ENCODE measurements at regions not wholly inside any gene's neighbourhood (a gene's known extent, or its start where the extent isn't known, plus 50 kb on each side); places are given as distances from the start of the nearest gene placed in this dataset.

- ATAC-seq (no peak), DNase-seq (no peak)
- Histone ChIP-seq H3K36me3 (no peaks in the 10 kb centered on the region), H3K4me3 (no peak overlapping the region), H3K4me1 (no peaks in the 10 kb centered on the region), H3K27ac (no peak overlapping the region), H3K27me3 (no peaks in the 10 kb centered on the region), H3K9me3 (peaks cover 0 to 4% (median 0%) of the 10 kb centered on the region in 12 donors)
- TF ChIP-seq, protein P1, sequence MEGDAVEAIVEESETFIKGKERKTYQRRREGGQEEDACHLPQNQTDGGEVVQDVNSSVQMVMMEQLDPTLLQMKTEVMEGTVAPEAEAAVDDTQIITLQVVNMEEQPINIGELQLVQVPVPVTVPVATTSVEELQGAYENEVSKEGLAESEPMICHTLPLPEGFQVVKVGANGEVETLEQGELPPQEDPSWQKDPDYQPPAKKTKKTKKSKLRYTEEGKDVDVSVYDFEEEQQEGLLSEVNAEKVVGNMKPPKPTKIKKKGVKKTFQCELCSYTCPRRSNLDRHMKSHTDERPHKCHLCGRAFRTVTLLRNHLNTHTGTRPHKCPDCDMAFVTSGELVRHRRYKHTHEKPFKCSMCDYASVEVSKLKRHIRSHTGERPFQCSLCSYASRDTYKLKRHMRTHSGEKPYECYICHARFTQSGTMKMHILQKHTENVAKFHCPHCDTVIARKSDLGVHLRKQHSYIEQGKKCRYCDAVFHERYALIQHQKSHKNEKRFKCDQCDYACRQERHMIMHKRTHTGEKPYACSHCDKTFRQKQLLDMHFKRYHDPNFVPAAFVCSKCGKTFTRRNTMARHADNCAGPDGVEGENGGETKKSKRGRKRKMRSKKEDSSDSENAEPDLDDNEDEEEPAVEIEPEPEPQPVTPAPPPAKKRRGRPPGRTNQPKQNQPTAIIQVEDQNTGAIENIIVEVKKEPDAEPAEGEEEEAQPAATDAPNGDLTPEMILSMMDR (IDR thresholded peaks at IDR 0.05): no peak
- no peak for TF ChIP-seq POLR2A (IDR thresholded peaks at IDR 0.05)
- 84 to 88% (median 87%) methylated on average over 3 of the region's 3 CpGs for WGBS, 4 donors
- intact Hi-C loops (cut with DNase I): no loop called here
Measured at GRCh38 chr4:176444741-176445140, 125.0 kb downstream of the SPCS3 start.

GRCh38 chr4:176448761-176449160, 129.0 kb downstream of the SPCS3 start:
- intact Hi-C loops (cut with DNase I): no loop called here
- no peak overlapping the region for H3K4me3 ChIP-seq
- DNase-seq (no peak), ATAC-seq (no peak)
- no peaks in the 10 kb centered on the region for H3K27me3 ChIP-seq
- WGBS, 4 donors: 93 to 99% (median 96%) methylated on average over 3 of the region's 3 CpGs
- H3K4me1 ChIP-seq: no peaks in the 10 kb centered on the region
- TF ChIP-seq POLR2A (IDR thresholded peaks at IDR 0.05): no peak
- TF ChIP-seq, protein P1 (IDR thresholded peaks at IDR 0.05): no peak
- peaks cover 0 to 4% (median 0%) of the 10 kb centered on the region in 12 donors for H3K9me3 ChIP-seq
- H3K27ac ChIP-seq: no peak overlapping the region
- no peaks in the 10 kb centered on the region for H3K36me3 ChIP-seq

- Histone ChIP-seq H3K4me3 (no peak overlapping the region), H3K27ac (no peak overlapping the region), H3K27me3 (no peaks in the 10 kb centered on the region), H3K9me3 (peaks cover 0 to under 1% (median 0%) of the 10 kb centered on the region in 12 donors), H3K4me1 (no peaks in the 10 kb centered on the region), H3K36me3 (no peaks in the 10 kb centered on the region)
- intact Hi-C loops (cut with DNase I): no loop called here
- WGBS, 4 donors: 84 to 86% (median 85%) methylated on average over 6 of the region's 6 CpGs
- TF ChIP-seq POLR2A (IDR thresholded peaks at IDR 0.05): no peak
- TF ChIP-seq, protein P1 (IDR thresholded peaks at IDR 0.05): no peak
- DNase-seq: no peak
- no peak for ATAC-seq
Measured at GRCh38 chr4:176451443-176451842, 131.7 kb downstream of the SPCS3 start.

GRCh38 chr4:176453079-176453478, 133.3 kb downstream of the SPCS3 start:
- TF ChIP-seq, protein P1 (IDR thresholded peaks at IDR 0.05): no peak
- TF ChIP-seq POLR2A (IDR thresholded peaks at IDR 0.05): no peak
- no peak overlapping the region for H3K4me3 ChIP-seq
- no peaks in the 10 kb centered on the region for H3K4me1 ChIP-seq
- peaks cover 0 to 5% (median 0%) of the 10 kb centered on the region in 12 donors for H3K9me3 ChIP-seq
- no peaks in the 10 kb centered on the region for H3K36me3 ChIP-seq
- DNase-seq (no peak), ATAC-seq (no peak)
- H3K27me3 ChIP-seq: no peaks in the 10 kb centered on the region
- intact Hi-C loops (cut with DNase I): no loop called here
- no peak overlapping the region for H3K27ac ChIP-seq
